K562 (cell line): ENCODE measurements at regions not wholly inside any gene's neighbourhood (a gene's known extent, or its start where the extent isn't known, plus 50 kb on each side); places are given as distances from the start of the nearest gene placed in this dataset.

Experiments
- ATAC-seq: fragments of 200-7000 bp; cut with Tn5 transposase; 3 replicates; pipeline ENCODE4 v1.9.1; 2020; ENCODE audit warnings: moderate library complexity
- BruUV-seq: library from RNA; stranded (reverse); fragments of 400-500 nt; replicated peaks from 2 replicates; lab custom pipeline; 2021; lab: Mats Ljungman, UMichigan
- CTCF ChIA-PET: fragments of 300-600 bp; formaldehyde crosslinking; extraction: SDS; loops from one replicate; lab custom pipeline; 2021; ENCODE audit warnings: low intra/inter-chr PET ratio; lab: Yijun Ruan, JAX
- POLR2A ChIA-PET: fragments of 300-600, 350-650 bp; sonication (Branson Sonifier 250); formaldehyde crosslinking; extraction: SDS; loops from one replicate; lab custom pipeline; 2021; ENCODE audit warnings: antibody characterized with exemption, inconsistent platforms; lab: Yijun Ruan, JAX
- DNase-seq, 4 experiments: peaks; one replicate each; pipeline versions ENCODE4 v3.0.0 to v3.0.0-alpha.2; 2011 to 2018; ENCODE audit warnings: low spot score in 3 of 4, mixed read lengths in 3 of 4; ENCODE audit errors: extremely low read depth in 1 of 4
- FAIRE-seq: peaks from 2 replicates; lab custom pipeline; 2011; peaks lifted over from hg19 to GRCh38; lab: Jason Lieb, UNC
- H2AFZ ChIP-seq: 2 replicates; pipeline ENCODE4 v1.6.0; 2011; ENCODE audit warnings: low read depth, low read length, control low read depth, inconsistent platforms
- H3K27ac ChIP-seq: fragments of 200-600 bp; 3 replicates; pipeline ENCODE4 v1.8.0; 2011; ENCODE audit warnings: low read depth, mild to moderate bottlenecking, control low read depth, inconsistent platforms, low read length, moderate library complexity, mixed read lengths; ENCODE audit errors: extremely low read depth
- H3K27me3 ChIP-seq, 2 experiments: fragments of 300-600 bp in 1 of 2; 2 replicates in 1 of 2; 3 replicates in 1 of 2; pipeline versions ENCODE4 v1.6.0 to v1.8.0; 2011; ENCODE audit warnings: inconsistent platforms in 2 of 2, low read length in 2 of 2, mild to moderate bottlenecking in 1 of 2, mixed read lengths in 1 of 2, moderate library complexity in 1 of 2; ENCODE audit not compliant: control insufficient read depth in 2 of 2, insufficient read depth in 2 of 2
- H3K36me3 ChIP-seq: fragments of 300-600 bp; 3 replicates; pipeline ENCODE4 v1.8.0; 2011; ENCODE audit warnings: mild to moderate bottlenecking, low read length, inconsistent platforms; ENCODE audit not compliant: control insufficient read depth, insufficient read depth
- H3K4me1 ChIP-seq, 2 experiments: fragments of 200-600 bp in 1 of 2; replicated peaks in 1 of 2; 2 replicates in 1 of 2; 3 replicates in 1 of 2; pipeline versions ENCODE4 v1.5.1 to v1.8.0; 2011; ENCODE audit warnings: inconsistent platforms in 2 of 2, low read length in 2 of 2, mild to moderate bottlenecking in 1 of 2, mixed read lengths in 1 of 2, moderate library complexity in 1 of 2; ENCODE audit not compliant: control insufficient read depth in 2 of 2, insufficient read depth in 2 of 2
- H3K4me2 ChIP-seq: 2 replicates; pipeline ENCODE4 v1.6.1; 2011; ENCODE audit warnings: low read length, control low read depth, inconsistent platforms, mixed read lengths; ENCODE audit not compliant: insufficient read depth
- H3K4me3 ChIP-seq: fragments of 200-600 bp; sonication (generic), shearing (Covaris generic); 2 replicates; pipeline ENCODE4 v1.5.1; 2016; ENCODE audit warnings: control low read depth, inconsistent platforms
- H3K79me2 ChIP-seq: fragments of 200-600 bp; 3 replicates; pipeline ENCODE4 v1.8.0; 2011; ENCODE audit warnings: low read length, inconsistent platforms; ENCODE audit not compliant: control insufficient read depth, insufficient read depth
- H3K9ac ChIP-seq, 2 experiments: 2 replicates each; pipeline versions ENCODE4 v1.6.0 to v1.6.1; 2011; ENCODE audit warnings: low read depth in 2 of 2, low read length in 2 of 2, control low read depth in 1 of 2, inconsistent platforms in 1 of 2, mild to moderate bottlenecking in 1 of 2, mixed read lengths in 1 of 2; ENCODE audit not compliant: insufficient read depth in 1 of 2
- H3K9me1 ChIP-seq: one replicate; pipeline ENCODE4 v1.6.0; 2011; ENCODE audit warnings: inconsistent platforms, mild to moderate bottlenecking, low read length, moderate library complexity; ENCODE audit not compliant: control insufficient read depth, insufficient read depth
- H3K9me3 ChIP-seq: replicated peaks from 2 replicates; pipeline ENCODE4 v1.5.1; 2011; ENCODE audit warnings: low read depth, low read length, inconsistent platforms; ENCODE audit not compliant: control insufficient read depth, insufficient read depth
- H4K20me1 ChIP-seq: replicated peaks from 2 replicates; pipeline ENCODE4 v1.6.1; 2011; ENCODE audit warnings: low read length, inconsistent platforms, mixed read lengths; ENCODE audit not compliant: control insufficient read depth, insufficient read depth
- BHLHE40 ChIP-seq: IDR thresholded peaks from 2 replicates; pipeline ENCODE4 v1.6.1; 2011; ENCODE audit warnings: low read length, improper control_type of control experiment
- CCAR2 ChIP-seq: fragments of 200-400 bp; formaldehyde crosslinking; IDR thresholded peaks from 2 replicates; pipeline ENCODE4 v1.6.1; 2017; ENCODE audit warnings: mild to moderate bottlenecking, low read depth, low read length
- FOXK2 ChIP-seq, 2 experiments: fragments of 450-650 bp; IDR thresholded peaks in 1 of 2; conservative IDR thresholded peaks in 1 of 2; 2 replicates each; pipeline ENCODE4 v1.6.1; 2016; ENCODE audit warnings: low read depth in 2 of 2, mild to moderate bottlenecking in 1 of 2
- MXI1 ChIP-seq: IDR thresholded peaks from 2 replicates; pipeline ENCODE4 v1.6.1; 2011; ENCODE audit warnings: low read depth, mild to moderate bottlenecking, improper control_type of control experiment, low read length
- NR1H2 ChIP-seq: sonication (generic); formaldehyde crosslinking; IDR thresholded peaks from 2 replicates; pipeline ENCODE4 v1.4.0; 2020; ENCODE audit warnings: mild to moderate bottlenecking, missing genetic modification reagents
- SMARCA4 ChIP-seq: fragments of 450-650 bp; IDR thresholded peaks from 2 replicates; pipeline ENCODE4 v1.6.1; 2016
- TOE1 ChIP-seq, 2 experiments: fragments of 450-650 bp in 1 of 2; sonication (generic) in 1 of 2; formaldehyde crosslinking in 1 of 2; IDR thresholded peaks; 2 replicates each; pipeline versions ENCODE4 v1.7.1 to v1.8.0; 2016 to 2022; ENCODE audit warnings: borderline replicate concordance in 2 of 2, mild to moderate bottlenecking in 2 of 2, antibody characterized with exemption in 1 of 2, inconsistent platforms in 1 of 2, low read depth in 1 of 2, missing genetic modification reagents in 1 of 2, moderate library complexity in 1 of 2
- ZFX ChIP-seq: sonication (generic); formaldehyde crosslinking; IDR thresholded peaks from 2 replicates; pipeline ENCODE4 v1.8.0; 2022; ENCODE audit warnings: mild to moderate bottlenecking, missing genetic modification reagents, moderate library complexity
- ZNF165 ChIP-seq: fragments of 250-450 bp; sonication (Bioruptor Pico); IDR thresholded peaks from 2 replicates; pipeline ENCODE4 v1.4.0; 2020; ENCODE audit warnings: borderline replicate concordance
- ZNF311 ChIP-seq: fragments of 250-450 bp; sonication (Bioruptor Pico); IDR thresholded peaks from 2 replicates; pipeline ENCODE4 v1.4.0; 2020; ENCODE audit warnings: mild to moderate bottlenecking, moderate library complexity
- WGBS: fragments of 100-300 bp; shearing (Covaris generic); methylation state at CpG from one replicate; pipeline ENCODE4 v1.1.6; 2016; ENCODE audit warnings: low coverage, mixed read lengths; ENCODE audit not compliant: insufficient coverage; ENCODE audit errors: missing lambda C conversion rate; 5-methylcytosine and 5-hydroxymethylcytosine counted together
- in situ Hi-C: fragments of 300-500 bp; cut with MboI; formaldehyde crosslinking; loops from 4 replicates; pipeline ENCODE4 v1.15.0; 2018; ENCODE audit warnings: inconsistent platforms, mixed read lengths
- intact Hi-C: fragments of 100-400 bp; cut with micrococcal nuclease; formaldehyde crosslinking; loops from 2 replicates; pipeline ENCODE4 v1.14.2; 2022
- TF ChIP-seq, protein P1 (sequence below): fragments of 450-650 bp; conservative IDR thresholded peaks from 2 replicates; pipeline ENCODE4 v1.6.1; 2016; ENCODE audit warnings: missing genetic modification characterization, low read depth, mild to moderate bottlenecking, missing compliant biosample characterization, moderate library complexity
- TF ChIP-seq, protein P2 (sequence below): fragments of 250-450 bp; sonication (Bioruptor Pico); IDR thresholded peaks from 2 replicates; pipeline ENCODE4 v1.4.0; 2020; ENCODE audit warnings: borderline replicate concordance

DNA sequence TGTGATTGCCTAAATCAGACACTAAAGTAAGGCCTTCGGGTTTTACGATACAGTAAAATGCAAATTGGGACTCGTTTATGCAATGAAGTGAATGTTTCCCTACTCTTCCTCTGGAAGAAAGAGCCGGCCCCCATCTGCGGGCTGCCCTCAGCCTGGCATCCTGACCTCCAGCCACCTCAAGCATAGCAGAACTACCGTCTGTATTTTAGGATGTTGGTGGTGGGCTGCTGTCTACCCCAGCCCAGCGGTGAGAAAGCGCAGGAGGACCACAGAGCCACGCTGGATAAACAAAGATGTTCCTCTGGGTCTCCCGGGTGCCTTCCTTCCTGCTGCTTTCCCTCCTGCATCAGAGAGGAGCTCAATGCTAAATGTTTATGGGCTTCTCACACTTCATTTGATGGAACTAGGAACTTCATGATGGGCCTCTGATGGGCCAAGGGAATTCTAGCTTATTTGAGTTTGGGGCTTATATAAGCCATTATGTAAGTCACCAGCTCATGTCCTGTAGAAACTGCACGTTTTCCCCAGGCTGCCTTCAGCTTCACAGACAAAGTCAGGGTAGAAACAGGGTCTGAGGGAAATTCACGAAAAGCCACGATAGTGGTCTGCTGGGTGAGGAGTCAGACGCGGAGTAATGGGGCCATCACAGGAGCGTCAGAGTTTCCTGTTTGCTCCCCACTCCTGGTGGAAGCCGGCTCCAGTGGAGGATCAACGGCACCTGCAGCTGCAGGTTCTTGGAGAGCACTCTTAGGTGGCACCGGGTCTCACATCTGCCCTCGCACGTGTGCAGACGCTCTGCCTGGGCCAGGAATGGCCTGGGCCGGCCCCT lies 287.4 kb downstream of the BRD1 start:
- no peak overlapping the region for H3K27ac ChIP-seq
- peaks cover 8% of the 10 kb centered on the region for H3K9me1 ChIP-seq
- H3K4me3 ChIP-seq = no peak overlapping the region
- H2AFZ ChIP-seq = no peak overlapping the region
- peaks cover 17% of the 10 kb centered on the region; the same call in 1 of the 2 replicates for H4K20me1 ChIP-seq
- WGBS = 86% methylated on average over 22 of the region's 23 CpGs
- in situ Hi-C loops = no loop called here
- H3K9me3 ChIP-seq = no peaks in the 10 kb centered on the region
- no peak for ATAC-seq
- H3K4me2 ChIP-seq = no peak overlapping the region
- no peak overlapping the region; a peak in 1 of 4 replicates for H3K9ac ChIP-seq
- BruUV-seq = no TSS peak
- no peak for FAIRE-seq
- TF ChIP-seq, protein P1, sequence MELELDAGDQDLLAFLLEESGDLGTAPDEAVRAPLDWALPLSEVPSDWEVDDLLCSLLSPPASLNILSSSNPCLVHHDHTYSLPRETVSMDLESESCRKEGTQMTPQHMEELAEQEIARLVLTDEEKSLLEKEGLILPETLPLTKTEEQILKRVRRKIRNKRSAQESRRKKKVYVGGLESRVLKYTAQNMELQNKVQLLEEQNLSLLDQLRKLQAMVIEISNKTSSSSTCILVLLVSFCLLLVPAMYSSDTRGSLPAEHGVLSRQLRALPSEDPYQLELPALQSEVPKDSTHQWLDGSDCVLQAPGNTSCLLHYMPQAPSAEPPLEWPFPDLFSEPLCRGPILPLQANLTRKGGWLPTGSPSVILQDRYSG (tag) = no peak
- TF ChIP-seq TOE1 (IDR thresholded peaks at IDR 0.05; ENCODE audit: borderline replicate concordance) = no peak
- TF ChIP-seq TOE1 (CRISPR knock-in tag; IDR thresholded peaks at IDR 0.05; ENCODE audit: borderline replicate concordance, low read depth) = no peak
- TF ChIP-seq, protein P2, sequence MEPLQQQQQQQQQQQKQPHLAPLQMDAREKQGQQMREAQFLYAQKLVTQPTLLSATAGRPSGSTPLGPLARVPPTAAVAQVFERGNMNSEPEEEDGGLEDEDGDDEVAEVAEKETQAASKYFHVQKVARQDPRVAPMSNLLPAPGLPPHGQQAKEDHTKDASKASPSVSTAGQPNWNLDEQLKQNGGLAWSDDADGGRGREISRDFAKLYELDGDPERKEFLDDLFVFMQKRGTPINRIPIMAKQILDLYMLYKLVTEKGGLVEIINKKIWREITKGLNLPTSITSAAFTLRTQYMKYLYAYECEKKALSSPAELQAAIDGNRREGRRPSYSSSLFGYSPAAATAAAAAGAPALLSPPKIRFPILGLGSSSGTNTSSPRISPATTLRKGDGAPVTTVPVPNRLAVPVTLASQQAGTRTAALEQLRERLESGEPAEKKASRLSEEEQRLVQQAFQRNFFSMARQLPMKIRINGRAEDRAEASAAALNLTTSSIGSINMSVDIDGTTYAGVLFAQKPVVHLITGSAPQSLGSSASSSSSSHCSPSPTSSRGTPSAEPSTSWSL (CRISPR knock-in tag) = no peak
- TF ChIP-seq NR1H2 = no peak
- no peak for TF ChIP-seq MXI1
- TF ChIP-seq ZNF311 (CRISPR knock-in tag) = no peak
- no peak for TF ChIP-seq BHLHE40
- TF ChIP-seq ZFX = no peak
- no peak for TF ChIP-seq SMARCA4
- no peak for TF ChIP-seq CCAR2
- no peak for TF ChIP-seq FOXK2 (conservative IDR thresholded peaks at IDR 0.05 in 1 of 2, IDR thresholded peaks at IDR 0.05 in 1 of 2; ENCODE audit: low read depth in 2 of 2)
- TF ChIP-seq ZNF165 = no peak
- peaks cover 16% of the 10 kb centered on the region; the same call in 2 of the 3 replicates for H3K79me2 ChIP-seq
- ChIA-PET POLR2A (interaction anchor here (0.6 kb wide), 1 partner anchor 105 kb away, joined by 3 read pairs; no protein-coding TSS in a partner anchor), CTCF (no interaction called here)
- peaks cover 15% of the 10 kb centered on the region; the same call in 1 of the 3 replicates for H3K36me3 ChIP-seq
- no peaks in the 10 kb centered on the region for H3K27me3 ChIP-seq
- H3K4me1 ChIP-seq = peaks cover 0 to 15% of the 10 kb centered on the region in 2 experiments; a peak in 2 of 5 replicates
- no peak for DNase-seq
- intact Hi-C loops = no loop called here
